ENCODE measurements at regions not wholly inside any gene's neighbourhood (a gene's known extent, or its start where the extent isn't known, plus 50 kb on each side); places are given as distances from the start of the nearest gene placed in this dataset.

DNA sequence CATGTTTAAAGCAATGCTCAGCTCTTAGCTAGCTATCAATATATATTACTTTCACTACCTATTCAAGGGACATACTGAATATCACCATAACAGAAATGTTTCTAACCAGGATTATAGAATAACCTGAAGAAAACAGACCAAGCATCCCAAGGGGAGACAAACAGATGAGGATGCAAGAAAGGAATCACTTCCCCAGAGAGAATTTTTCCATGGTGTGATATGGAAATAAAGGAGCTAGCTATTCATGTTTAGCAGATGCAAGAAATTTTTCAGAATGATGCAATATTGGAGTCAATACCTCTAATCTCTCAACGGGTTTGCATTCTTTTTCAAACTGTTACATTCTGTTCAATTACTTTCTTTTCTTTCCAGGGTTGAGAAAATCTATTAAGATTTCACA is 538.9 kb upstream of the FLRT2 start:
- TF ChIP-seq, protein P1, sequence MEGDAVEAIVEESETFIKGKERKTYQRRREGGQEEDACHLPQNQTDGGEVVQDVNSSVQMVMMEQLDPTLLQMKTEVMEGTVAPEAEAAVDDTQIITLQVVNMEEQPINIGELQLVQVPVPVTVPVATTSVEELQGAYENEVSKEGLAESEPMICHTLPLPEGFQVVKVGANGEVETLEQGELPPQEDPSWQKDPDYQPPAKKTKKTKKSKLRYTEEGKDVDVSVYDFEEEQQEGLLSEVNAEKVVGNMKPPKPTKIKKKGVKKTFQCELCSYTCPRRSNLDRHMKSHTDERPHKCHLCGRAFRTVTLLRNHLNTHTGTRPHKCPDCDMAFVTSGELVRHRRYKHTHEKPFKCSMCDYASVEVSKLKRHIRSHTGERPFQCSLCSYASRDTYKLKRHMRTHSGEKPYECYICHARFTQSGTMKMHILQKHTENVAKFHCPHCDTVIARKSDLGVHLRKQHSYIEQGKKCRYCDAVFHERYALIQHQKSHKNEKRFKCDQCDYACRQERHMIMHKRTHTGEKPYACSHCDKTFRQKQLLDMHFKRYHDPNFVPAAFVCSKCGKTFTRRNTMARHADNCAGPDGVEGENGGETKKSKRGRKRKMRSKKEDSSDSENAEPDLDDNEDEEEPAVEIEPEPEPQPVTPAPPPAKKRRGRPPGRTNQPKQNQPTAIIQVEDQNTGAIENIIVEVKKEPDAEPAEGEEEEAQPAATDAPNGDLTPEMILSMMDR (conservative IDR thresholded peaks at IDR 0.05; ENCODE audit: low read depth in 2 of 2), result no peak
- no peak for TF ChIP-seq CREB1 (CRISPR knock-in tag; IDR thresholded peaks at IDR 0.05; ENCODE audit: low read depth)
- no peak for TF ChIP-seq EZH2 (IDR thresholded peaks at IDR 0.05; ENCODE audit: low read depth, unreplicated experiment)
- TF ChIP-seq, protein P2, sequence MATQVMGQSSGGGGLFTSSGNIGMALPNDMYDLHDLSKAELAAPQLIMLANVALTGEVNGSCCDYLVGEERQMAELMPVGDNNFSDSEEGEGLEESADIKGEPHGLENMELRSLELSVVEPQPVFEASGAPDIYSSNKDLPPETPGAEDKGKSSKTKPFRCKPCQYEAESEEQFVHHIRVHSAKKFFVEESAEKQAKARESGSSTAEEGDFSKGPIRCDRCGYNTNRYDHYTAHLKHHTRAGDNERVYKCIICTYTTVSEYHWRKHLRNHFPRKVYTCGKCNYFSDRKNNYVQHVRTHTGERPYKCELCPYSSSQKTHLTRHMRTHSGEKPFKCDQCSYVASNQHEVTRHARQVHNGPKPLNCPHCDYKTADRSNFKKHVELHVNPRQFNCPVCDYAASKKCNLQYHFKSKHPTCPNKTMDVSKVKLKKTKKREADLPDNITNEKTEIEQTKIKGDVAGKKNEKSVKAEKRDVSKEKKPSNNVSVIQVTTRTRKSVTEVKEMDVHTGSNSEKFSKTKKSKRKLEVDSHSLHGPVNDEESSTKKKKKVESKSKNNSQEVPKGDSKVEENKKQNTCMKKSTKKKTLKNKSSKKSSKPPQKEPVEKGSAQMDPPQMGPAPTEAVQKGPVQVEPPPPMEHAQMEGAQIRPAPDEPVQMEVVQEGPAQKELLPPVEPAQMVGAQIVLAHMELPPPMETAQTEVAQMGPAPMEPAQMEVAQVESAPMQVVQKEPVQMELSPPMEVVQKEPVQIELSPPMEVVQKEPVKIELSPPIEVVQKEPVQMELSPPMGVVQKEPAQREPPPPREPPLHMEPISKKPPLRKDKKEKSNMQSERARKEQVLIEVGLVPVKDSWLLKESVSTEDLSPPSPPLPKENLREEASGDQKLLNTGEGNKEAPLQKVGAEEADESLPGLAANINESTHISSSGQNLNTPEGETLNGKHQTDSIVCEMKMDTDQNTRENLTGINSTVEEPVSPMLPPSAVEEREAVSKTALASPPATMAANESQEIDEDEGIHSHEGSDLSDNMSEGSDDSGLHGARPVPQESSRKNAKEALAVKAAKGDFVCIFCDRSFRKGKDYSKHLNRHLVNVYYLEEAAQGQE (IDR thresholded peaks at IDR 0.05; ENCODE audit: unreplicated experiment), result no peak

All from GM23338 (cell line).